ENCODE measurements at regions not wholly inside any gene's neighbourhood (a gene's known extent, or its start where the extent isn't known, plus 50 kb on each side); places are given as distances from the start of the nearest gene placed in this dataset.

GRCh38 chr12:97757481-97758193, 295.0 kb downstream of the RMST start:
- no peaks in the 10 kb centered on the region for H3K9me3 ChIP-seq (ENCODE audit: control insufficient read depth, low read depth, low read length)
- no peak overlapping the region for H3K27ac ChIP-seq (ENCODE audit: low read length)
- no peak overlapping the region for H3K9ac ChIP-seq (ENCODE audit: low read length)
- no peak overlapping the region for H3K4me3 ChIP-seq (ENCODE audit: low read length)
- no peaks in the 10 kb centered on the region for H3K4me1 ChIP-seq (ENCODE audit: control insufficient read depth, low read depth, low read length)
- H3K36me3 ChIP-seq (ENCODE audit: control insufficient read depth, low read depth, low read length), result no peaks in the 10 kb centered on the region
- no peaks in the 10 kb centered on the region for H3K27me3 ChIP-seq (ENCODE audit: control insufficient read depth, insufficient read depth, low read length)

- H3K9ac ChIP-seq (ENCODE audit: low read length), result no peak overlapping the region
- no peak overlapping the region for H3K4me3 ChIP-seq (ENCODE audit: low read length)
- no peaks in the 10 kb centered on the region for H3K36me3 ChIP-seq (ENCODE audit: control insufficient read depth, low read depth, low read length)
- no peak overlapping the region for H3K27ac ChIP-seq (ENCODE audit: low read length)
- no peaks in the 10 kb centered on the region for H3K4me1 ChIP-seq (ENCODE audit: control insufficient read depth, low read depth, low read length)
- no peaks in the 10 kb centered on the region for H3K9me3 ChIP-seq (ENCODE audit: control insufficient read depth, low read depth, low read length)
- H3K27me3 ChIP-seq (ENCODE audit: control insufficient read depth, insufficient read depth, low read length), result no peaks in the 10 kb centered on the region
Measured at GRCh38 chr12:97758194-97758501, 295.5 kb downstream of the RMST start.

- no peak overlapping the region for H3K9ac ChIP-seq (ENCODE audit: low read length)
- H3K27ac ChIP-seq (ENCODE audit: low read length), result no peak overlapping the region
- no peaks in the 10 kb centered on the region for H3K4me1 ChIP-seq (ENCODE audit: control insufficient read depth, low read depth, low read length)
- no peak overlapping the region for H3K4me3 ChIP-seq (ENCODE audit: low read length)
- no peaks in the 10 kb centered on the region for H3K9me3 ChIP-seq (ENCODE audit: control insufficient read depth, low read depth, low read length)
- H3K36me3 ChIP-seq (ENCODE audit: control insufficient read depth, low read depth, low read length), result no peaks in the 10 kb centered on the region
- H3K27me3 ChIP-seq (ENCODE audit: control insufficient read depth, insufficient read depth, low read length), result no peaks in the 10 kb centered on the region
Measured at GRCh38 chr12:97758586-97758985, 296.0 kb downstream of the RMST start.

GRCh38 chr12:97760601-97761000, 298.0 kb downstream of the RMST start:
- Histone ChIP-seq H3K27me3 (ENCODE audit: control insufficient read depth, insufficient read depth, low read length) (no peaks in the 10 kb centered on the region), H3K4me1 (ENCODE audit: control insufficient read depth, low read depth, low read length) (no peaks in the 10 kb centered on the region), H3K9ac (ENCODE audit: low read length) (no peak overlapping the region)

GRCh38 chr12:97763113-97763512, 300.5 kb downstream of the RMST start:
- H3K4me1 ChIP-seq (ENCODE audit: control insufficient read depth, low read depth, low read length), result no peaks in the 10 kb centered on the region
- H3K27me3 ChIP-seq (ENCODE audit: control insufficient read depth, insufficient read depth, low read length), result no peaks in the 10 kb centered on the region
- no peaks in the 10 kb centered on the region for H3K9me3 ChIP-seq (ENCODE audit: control insufficient read depth, low read depth, low read length)
- no peaks in the 10 kb centered on the region for H3K36me3 ChIP-seq (ENCODE audit: control insufficient read depth, low read depth, low read length)
- no peak overlapping the region for H3K9ac ChIP-seq (ENCODE audit: low read length)
- no peak overlapping the region for H3K4me3 ChIP-seq (ENCODE audit: low read length)
- no peak overlapping the region for H3K27ac ChIP-seq (ENCODE audit: low read length)

More at GRCh38 chr12:97760601-97761000, 298.0 kb downstream of the RMST start:
- no peaks in the 10 kb centered on the region for H3K36me3 ChIP-seq (ENCODE audit: control insufficient read depth, low read depth, low read length)
- no peak overlapping the region for H3K4me3 ChIP-seq (ENCODE audit: low read length)
- no peak overlapping the region for H3K27ac ChIP-seq (ENCODE audit: low read length)
- no peaks in the 10 kb centered on the region for H3K9me3 ChIP-seq (ENCODE audit: control insufficient read depth, low read depth, low read length)

GRCh38 chr12:97764700-97765099, 302.1 kb downstream of the RMST start:
- H3K4me1 ChIP-seq (ENCODE audit: control insufficient read depth, low read depth, low read length), result no peaks in the 10 kb centered on the region
- H3K27ac ChIP-seq (ENCODE audit: low read length), result no peak overlapping the region
- no peaks in the 10 kb centered on the region for H3K27me3 ChIP-seq (ENCODE audit: control insufficient read depth, insufficient read depth, low read length)
- H3K4me3 ChIP-seq (ENCODE audit: low read length), result no peak overlapping the region
- no peaks in the 10 kb centered on the region for H3K36me3 ChIP-seq (ENCODE audit: control insufficient read depth, low read depth, low read length)
- H3K9me3 ChIP-seq (ENCODE audit: control insufficient read depth, low read depth, low read length), result no peaks in the 10 kb centered on the region
- H3K9ac ChIP-seq (ENCODE audit: low read length), result no peak overlapping the region

GRCh38 chr12:97767347-97767746, 304.7 kb downstream of the RMST start:
- Histone ChIP-seq H3K9ac (ENCODE audit: low read length) (no peak overlapping the region), H3K27me3 (ENCODE audit: control insufficient read depth, insufficient read depth, low read length) (no peaks in the 10 kb centered on the region), H3K27ac (ENCODE audit: low read length) (no peak overlapping the region), H3K36me3 (ENCODE audit: control insufficient read depth, low read depth, low read length) (no peaks in the 10 kb centered on the region), H3K9me3 (ENCODE audit: control insufficient read depth, low read depth, low read length) (no peaks in the 10 kb centered on the region), H3K4me3 (ENCODE audit: low read length) (no peak overlapping the region), H3K4me1 (ENCODE audit: control insufficient read depth, low read depth, low read length) (no peaks in the 10 kb centered on the region)

GRCh38 chr12:97778111-97778510, 315.5 kb downstream of the RMST start:
- no peaks in the 10 kb centered on the region for H3K27me3 ChIP-seq (ENCODE audit: control insufficient read depth, insufficient read depth, low read length)
- H3K36me3 ChIP-seq (ENCODE audit: control insufficient read depth, low read depth, low read length), result no peaks in the 10 kb centered on the region
- no peak overlapping the region for H3K4me3 ChIP-seq (ENCODE audit: low read length)
- peaks cover 7% of the 10 kb centered on the region for H3K4me1 ChIP-seq (ENCODE audit: control insufficient read depth, low read depth, low read length)
- no peak overlapping the region for H3K27ac ChIP-seq (ENCODE audit: low read length)
- no peak overlapping the region for H3K9ac ChIP-seq (ENCODE audit: low read length)
- no peaks in the 10 kb centered on the region for H3K9me3 ChIP-seq (ENCODE audit: control insufficient read depth, low read depth, low read length)

- no peaks in the 10 kb centered on the region for H3K27me3 ChIP-seq (ENCODE audit: control insufficient read depth, insufficient read depth, low read length)
- no peak overlapping the region for H3K27ac ChIP-seq (ENCODE audit: low read length)
- H3K4me1 ChIP-seq (ENCODE audit: control insufficient read depth, low read depth, low read length), result peaks cover 18% of the 10 kb centered on the region
- H3K9me3 ChIP-seq (ENCODE audit: control insufficient read depth, low read depth, low read length), result no peaks in the 10 kb centered on the region
- no peak overlapping the region for H3K4me3 ChIP-seq (ENCODE audit: low read length)
- H3K36me3 ChIP-seq (ENCODE audit: control insufficient read depth, low read depth, low read length), result no peaks in the 10 kb centered on the region
- H3K9ac ChIP-seq (ENCODE audit: low read length), result no peak overlapping the region
Measured at GRCh38 chr12:97781342-97781741, 318.7 kb downstream of the RMST start.

- Histone ChIP-seq H3K9ac (ENCODE audit: low read length) (no peak overlapping the region), H3K27ac (ENCODE audit: low read length) (peak overlapping the region; percentile 36), H3K4me3 (ENCODE audit: low read length) (peak overlapping the region; percentile 39), H3K9me3 (ENCODE audit: control insufficient read depth, low read depth, low read length) (no peaks in the 10 kb centered on the region), H3K4me1 (ENCODE audit: control insufficient read depth, low read depth, low read length) (peaks cover 18% of the 10 kb centered on the region), H3K27me3 (ENCODE audit: control insufficient read depth, insufficient read depth, low read length) (no peaks in the 10 kb centered on the region), H3K36me3 (ENCODE audit: control insufficient read depth, low read depth, low read length) (no peaks in the 10 kb centered on the region)
Measured at GRCh38 chr12:97784904-97785303, 322.3 kb downstream of the RMST start.

- H3K27me3 ChIP-seq (ENCODE audit: control insufficient read depth, insufficient read depth, low read length), result no peaks in the 10 kb centered on the region
- no peaks in the 10 kb centered on the region for H3K36me3 ChIP-seq (ENCODE audit: control insufficient read depth, low read depth, low read length)
- peaks cover under 1% of the 10 kb centered on the region for H3K4me1 ChIP-seq (ENCODE audit: control insufficient read depth, low read depth, low read length)
- peaks cover 11% of the 10 kb centered on the region for H3K9me3 ChIP-seq (ENCODE audit: control insufficient read depth, low read depth, low read length)
- no peak overlapping the region for H3K4me3 ChIP-seq (ENCODE audit: low read length)
- H3K9ac ChIP-seq (ENCODE audit: low read length), result no peak overlapping the region
- no peak overlapping the region for H3K27ac ChIP-seq (ENCODE audit: low read length)
Measured at GRCh38 chr12:97790281-97790680, 327.7 kb downstream of the RMST start.

GRCh38 chr12:97797473-97797872, 334.9 kb downstream of the RMST start:
- H3K4me1 ChIP-seq (ENCODE audit: control insufficient read depth, low read depth, low read length), result no peaks in the 10 kb centered on the region
- no peak overlapping the region for H3K4me3 ChIP-seq (ENCODE audit: low read length)

More at GRCh38 chr12:97797473-97797872, 334.9 kb downstream of the RMST start:
- H3K9ac ChIP-seq (ENCODE audit: low read length), result no peak overlapping the region
- H3K27me3 ChIP-seq (ENCODE audit: control insufficient read depth, insufficient read depth, low read length), result no peaks in the 10 kb centered on the region
- H3K9me3 ChIP-seq (ENCODE audit: control insufficient read depth, low read depth, low read length), result peaks cover 4% of the 10 kb centered on the region
- no peaks in the 10 kb centered on the region for H3K36me3 ChIP-seq (ENCODE audit: control insufficient read depth, low read depth, low read length)
- no peak overlapping the region for H3K27ac ChIP-seq (ENCODE audit: low read length)
